Suprapubic skin (tissue), 4 donors: ENCODE measurements at regions not wholly inside any gene's neighbourhood (a gene's known extent, or its start where the extent isn't known, plus 50 kb on each side); places are given as distances from the start of the nearest gene placed in this dataset.

Source experiments
- DNase-seq, 2 donors: peaks; one replicate each; pipeline ENCODE4 v3.0.0-alpha.2; 2019; ENCODE audit warnings: low spot score in 2 of 2
- H3K27ac ChIP-seq: fragments of 200-600 bp; sonication (generic); one replicate; pipeline ENCODE4 v1.5.1; 2019
- H3K27me3 ChIP-seq: fragments of 200-600 bp; sonication (generic); one replicate; pipeline ENCODE4 v1.5.1; 2019
- H3K36me3 ChIP-seq: fragments of 200-600 bp; sonication (generic); one replicate; pipeline ENCODE4 v1.5.1; 2019
- H3K4me1 ChIP-seq: fragments of 200-600 bp; sonication (generic); one replicate; pipeline ENCODE4 v1.5.1; 2019
- H3K4me3 ChIP-seq: fragments of 200-600 bp; sonication (generic); one replicate; pipeline ENCODE4 v1.5.1; 2019; ENCODE audit warnings: mild to moderate bottlenecking
- H3K9me3 ChIP-seq: fragments of 200-600 bp; sonication (generic); one replicate; pipeline ENCODE4 v1.5.1; 2019
- EP300 ChIP-seq: sonication (generic); formaldehyde crosslinking; IDR thresholded peaks from one replicate; pipeline ENCODE4 v1.6.1; 2017; ENCODE audit warnings: antibody characterized with exemption
- POLR2A ChIP-seq, 2 donors: fragments of 450-650 bp; IDR thresholded peaks; one replicate each; pipeline ENCODE4 v1.6.1; 2017; ENCODE audit warnings: antibody characterized with exemption in 2 of 2, mild to moderate bottlenecking in 2 of 2, moderate library complexity in 2 of 2
- POLR2AphosphoS5 ChIP-seq, 3 donors: sonication (generic); formaldehyde crosslinking; IDR thresholded peaks; one replicate each; pipeline ENCODE4 v1.6.1; 2017; ENCODE audit warnings: antibody characterized with exemption in 3 of 3
- WGBS: methylation state at CpG from one replicate; pipeline ENCODE4 v1.1.5; 2018; 5-methylcytosine and 5-hydroxymethylcytosine counted together
- TF ChIP-seq, protein P1 (sequence below), 2 donors: fragments of 200-600 bp in 1 of 2; fragments of 450-650 bp in 1 of 2; sonication (generic) in 1 of 2; IDR thresholded peaks; one replicate each; pipeline ENCODE4 v1.5.1; 2016 to 2019; ENCODE audit warnings: antibody characterized with exemption in 2 of 2, mild to moderate bottlenecking in 1 of 2, moderate library complexity in 1 of 2

- H3K4me1 ChIP-seq, result no peaks in the 10 kb centered on the region
- H3K36me3 ChIP-seq, result no peaks in the 10 kb centered on the region
- WGBS, result 23% methylated on average over 3 of the region's 3 CpGs
- no peak overlapping the region for H3K4me3 ChIP-seq
- H3K27me3 ChIP-seq, result no peaks in the 10 kb centered on the region
- TF ChIP-seq, protein P1, sequence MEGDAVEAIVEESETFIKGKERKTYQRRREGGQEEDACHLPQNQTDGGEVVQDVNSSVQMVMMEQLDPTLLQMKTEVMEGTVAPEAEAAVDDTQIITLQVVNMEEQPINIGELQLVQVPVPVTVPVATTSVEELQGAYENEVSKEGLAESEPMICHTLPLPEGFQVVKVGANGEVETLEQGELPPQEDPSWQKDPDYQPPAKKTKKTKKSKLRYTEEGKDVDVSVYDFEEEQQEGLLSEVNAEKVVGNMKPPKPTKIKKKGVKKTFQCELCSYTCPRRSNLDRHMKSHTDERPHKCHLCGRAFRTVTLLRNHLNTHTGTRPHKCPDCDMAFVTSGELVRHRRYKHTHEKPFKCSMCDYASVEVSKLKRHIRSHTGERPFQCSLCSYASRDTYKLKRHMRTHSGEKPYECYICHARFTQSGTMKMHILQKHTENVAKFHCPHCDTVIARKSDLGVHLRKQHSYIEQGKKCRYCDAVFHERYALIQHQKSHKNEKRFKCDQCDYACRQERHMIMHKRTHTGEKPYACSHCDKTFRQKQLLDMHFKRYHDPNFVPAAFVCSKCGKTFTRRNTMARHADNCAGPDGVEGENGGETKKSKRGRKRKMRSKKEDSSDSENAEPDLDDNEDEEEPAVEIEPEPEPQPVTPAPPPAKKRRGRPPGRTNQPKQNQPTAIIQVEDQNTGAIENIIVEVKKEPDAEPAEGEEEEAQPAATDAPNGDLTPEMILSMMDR (IDR thresholded peaks at IDR 0.05), result no peak
- TF ChIP-seq POLR2AphosphoS5 (IDR thresholded peaks at IDR 0.05) (no peak), POLR2A (IDR thresholded peaks at IDR 0.05) (no peak), EP300 (no peak)
- no peak for DNase-seq
- no peaks in the 10 kb centered on the region for H3K9me3 ChIP-seq
- no peak overlapping the region for H3K27ac ChIP-seq
Measured at GRCh38 chr3:162367429-162368260, 871.0 kb downstream of the OTOL1 start.

- no peaks in the 10 kb centered on the region for H3K9me3 ChIP-seq
- no peaks in the 10 kb centered on the region for H3K36me3 ChIP-seq
- H3K27ac ChIP-seq, result no peak overlapping the region
- DNase-seq, result no peak
- H3K4me1 ChIP-seq, result no peaks in the 10 kb centered on the region
- WGBS, result 58% methylated on average over 4 of the region's 4 CpGs
- no peak overlapping the region for H3K4me3 ChIP-seq
- H3K27me3 ChIP-seq, result no peaks in the 10 kb centered on the region
- TF ChIP-seq POLR2A (IDR thresholded peaks at IDR 0.05) (no peak), EP300 (no peak), POLR2AphosphoS5 (IDR thresholded peaks at IDR 0.05) (no peak)
- TF ChIP-seq, protein P1 (IDR thresholded peaks at IDR 0.05), result no peak
Measured at GRCh38 chr3:162368417-162368816, 871.8 kb downstream of the OTOL1 start.

DNA sequence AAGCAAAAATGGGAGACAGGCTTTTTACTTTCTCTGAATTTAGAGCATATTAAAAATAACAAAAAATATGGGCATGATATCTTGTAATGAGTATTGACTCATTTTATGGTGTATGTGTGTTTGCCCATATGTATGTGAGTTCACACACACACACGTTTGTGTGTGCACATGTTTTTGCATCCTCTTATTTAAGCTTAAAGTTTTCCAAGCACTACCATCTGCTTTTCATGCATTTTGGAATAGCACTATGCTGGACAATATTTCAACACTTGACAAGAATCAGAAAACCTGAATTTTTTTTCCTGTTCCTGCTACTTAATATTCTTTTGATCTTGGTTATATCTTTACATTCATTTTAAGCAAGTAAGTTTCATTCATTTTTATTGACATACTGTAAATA, 872.7 kb downstream of the OTOL1 start:
- TF ChIP-seq EP300 (no peak), POLR2AphosphoS5 (IDR thresholded peaks at IDR 0.05) (no peak), POLR2A (IDR thresholded peaks at IDR 0.05) (no peak)
- TF ChIP-seq, protein P1 (IDR thresholded peaks at IDR 0.05), result no peak
- Histone ChIP-seq H3K27me3 (no peaks in the 10 kb centered on the region), H3K4me3 (no peak overlapping the region), H3K9me3 (no peaks in the 10 kb centered on the region), H3K36me3 (no peaks in the 10 kb centered on the region), H3K27ac (no peak overlapping the region), H3K4me1 (no peaks in the 10 kb centered on the region)
- 46% methylated on average over 1 of the region's 1 CpG for WGBS
- no peak for DNase-seq

- Histone ChIP-seq H3K4me1 (no peaks in the 10 kb centered on the region), H3K27ac (no peak overlapping the region), H3K4me3 (no peak overlapping the region), H3K9me3 (no peaks in the 10 kb centered on the region), H3K27me3 (no peaks in the 10 kb centered on the region), H3K36me3 (no peaks in the 10 kb centered on the region)
- WGBS, result 100% methylated on average over 1 of the region's 1 CpG
- TF ChIP-seq POLR2AphosphoS5 (IDR thresholded peaks at IDR 0.05) (no peak), EP300 (no peak), POLR2A (IDR thresholded peaks at IDR 0.05) (no peak)
- TF ChIP-seq, protein P1 (IDR thresholded peaks at IDR 0.05), result no peak
- no peak for DNase-seq
Measured at GRCh38 chr3:162370141-162370540, 873.5 kb downstream of the OTOL1 start.

- Histone ChIP-seq H3K27me3 (no peaks in the 10 kb centered on the region), H3K4me1 (no peaks in the 10 kb centered on the region), H3K36me3 (no peaks in the 10 kb centered on the region), H3K27ac (no peak overlapping the region), H3K9me3 (no peaks in the 10 kb centered on the region), H3K4me3 (no peak overlapping the region)
- DNase-seq, result no peak
- TF ChIP-seq POLR2A (IDR thresholded peaks at IDR 0.05) (no peak), POLR2AphosphoS5 (IDR thresholded peaks at IDR 0.05) (no peak)
- WGBS, result 70% methylated on average over 1 of the region's 1 CpG
Measured at GRCh38 chr3:162376761-162377160, 880.2 kb downstream of the OTOL1 start.
